Mucosa of gallbladder (tissue), 1 donor: ENCODE measurements at regions not wholly inside any gene's neighbourhood (a gene's known extent, or its start where the extent isn't known, plus 50 kb on each side); places are given as distances from the start of the nearest gene placed in this dataset.

ENCODE experiments used
- DNase-seq: peaks from one replicate; pipeline ENCODE4 v3.0.0-alpha.2; 2020; ENCODE audit warnings: low spot score
- donor health status: DM: no; HTN: no; CAD: no.

DNA sequence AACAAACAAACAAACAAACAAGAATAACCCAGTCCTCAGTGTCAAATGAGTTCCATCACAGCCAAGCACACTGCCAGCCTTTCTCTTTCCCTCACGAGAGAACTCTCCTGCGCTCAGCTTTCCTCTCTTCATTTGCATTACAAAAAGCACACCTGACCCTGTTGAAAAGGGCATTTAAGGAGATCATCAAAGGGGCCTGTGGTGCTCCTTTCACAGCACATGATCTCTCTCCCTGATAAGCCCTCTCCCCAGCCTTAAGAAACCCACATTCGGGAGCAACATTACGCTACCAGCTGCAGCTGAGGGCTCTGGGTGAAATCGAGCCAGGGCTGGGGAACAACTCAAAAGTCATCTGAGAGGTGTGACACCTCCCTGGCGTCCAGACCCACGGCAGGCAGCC, 165.6 kb upstream of the TMCC3 start:
- no peak for DNase-seq

DNA sequence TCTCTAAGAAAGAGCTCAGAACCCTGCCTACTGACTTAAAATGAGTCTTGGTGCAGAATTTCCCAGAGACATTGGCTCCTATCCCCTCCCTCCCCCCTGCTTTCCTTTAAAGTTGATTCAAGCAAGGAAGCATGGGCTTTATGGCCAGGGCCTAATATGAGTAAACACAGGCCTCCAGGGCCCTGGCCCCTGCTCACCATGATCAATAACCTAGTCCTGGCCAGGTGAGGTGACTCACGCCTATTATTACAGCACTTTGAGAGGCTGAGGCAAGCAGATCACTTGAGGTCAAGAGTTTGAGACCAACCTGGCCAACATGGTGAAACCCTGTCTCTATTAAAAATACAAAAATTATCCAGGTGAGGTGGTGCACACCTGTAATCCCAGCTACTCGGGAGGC, 165.1 kb upstream of the TMCC3 start:
- no peak for DNase-seq

DNA sequence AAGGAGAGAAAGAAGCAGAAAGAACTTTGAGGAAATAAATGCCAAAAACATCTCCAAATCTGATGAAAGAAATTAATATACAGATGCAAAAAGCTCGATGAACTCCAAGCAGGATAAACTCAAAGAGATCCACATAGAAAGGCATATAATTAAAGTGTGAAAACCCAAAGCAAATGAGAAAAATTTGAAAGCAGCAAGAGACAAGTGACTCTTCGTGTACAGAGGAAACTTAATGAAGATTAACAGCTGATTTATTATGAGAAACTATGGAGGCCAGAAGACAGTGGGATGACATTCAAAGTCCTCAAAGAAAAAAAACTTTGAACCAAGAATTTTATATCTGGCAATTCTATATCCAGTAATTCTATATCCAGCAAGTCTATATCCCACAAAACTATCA, 163.0 kb upstream of the TMCC3 start:
- no peak for DNase-seq

DNA sequence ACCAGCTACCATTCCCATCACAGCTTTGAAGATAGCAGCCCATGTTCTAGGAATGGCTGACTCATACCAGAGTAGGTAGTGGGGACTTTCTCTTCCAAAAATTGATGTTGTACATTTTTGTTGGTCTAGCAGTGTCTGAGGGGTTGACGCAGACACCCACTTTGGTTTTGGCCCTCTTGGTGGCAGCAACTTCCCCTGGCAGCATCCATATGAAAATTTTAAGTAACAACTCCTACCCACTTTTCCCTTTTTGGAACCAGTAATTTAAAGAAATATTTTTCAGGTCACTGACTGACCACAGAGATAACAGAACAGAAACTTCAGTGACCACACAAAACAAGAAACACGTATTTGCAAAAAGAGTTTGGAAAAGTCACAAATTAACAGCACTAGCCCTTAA, 162.0 kb upstream of the TMCC3 start:
- no peak for DNase-seq

DNA sequence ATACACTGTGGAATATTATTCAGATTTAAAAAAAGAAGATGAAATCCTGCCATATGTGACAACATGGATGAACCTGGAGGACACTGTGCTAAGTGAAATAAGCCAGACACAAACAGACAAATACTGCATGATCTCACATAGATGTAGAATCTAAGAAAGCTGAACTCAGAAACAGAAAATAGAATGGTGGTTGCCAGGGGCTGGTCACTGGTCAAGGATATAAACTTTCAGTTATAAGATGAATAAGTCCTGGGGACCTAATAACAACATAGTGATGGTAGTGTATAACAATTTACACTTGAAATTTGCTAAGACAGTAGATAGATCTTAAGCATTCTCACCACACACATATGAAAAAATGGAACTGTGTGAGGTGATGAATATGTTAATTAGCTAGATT, 161.3 kb upstream of the TMCC3 start:
- no peak for DNase-seq

DNA sequence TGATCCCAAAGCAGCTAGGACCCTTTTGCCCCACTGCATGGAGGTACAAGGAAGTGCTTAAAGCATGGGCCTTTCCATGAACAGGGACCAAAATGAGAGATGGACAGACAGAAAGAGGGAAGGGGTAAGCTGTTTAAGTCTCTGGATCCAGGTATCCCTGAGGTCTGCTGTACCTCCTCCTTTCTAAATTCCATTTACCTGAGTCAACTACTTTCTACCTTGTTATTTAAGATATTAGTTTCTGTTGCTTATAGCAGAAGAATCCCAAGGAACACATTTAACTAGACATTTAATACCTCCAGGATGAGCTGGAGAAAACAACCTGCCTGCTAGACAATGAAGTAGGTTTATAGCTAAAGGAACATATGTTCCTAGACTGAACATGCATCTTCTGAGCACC, 157.6 kb upstream of the TMCC3 start:
- no peak for DNase-seq

DNA sequence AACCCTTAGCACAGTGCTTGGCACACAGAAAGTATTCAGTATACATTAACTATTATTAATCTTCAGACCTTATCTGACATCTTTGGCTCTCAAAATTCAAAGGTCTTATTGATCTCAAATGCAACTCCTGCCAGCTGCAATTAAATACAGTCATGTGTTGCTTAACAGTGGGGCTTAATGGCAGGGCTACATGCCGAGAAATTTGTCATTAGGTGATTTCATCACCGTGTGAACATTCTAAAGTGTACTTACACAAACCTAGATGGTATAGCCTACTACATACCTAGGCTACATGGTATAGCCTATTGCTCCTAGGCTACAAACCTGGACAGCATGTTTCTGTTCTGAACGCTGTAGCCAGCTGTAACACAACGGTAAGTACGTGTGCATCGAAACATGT, 156.3 kb upstream of the TMCC3 start:
- DNase-seq: no peak

DNA sequence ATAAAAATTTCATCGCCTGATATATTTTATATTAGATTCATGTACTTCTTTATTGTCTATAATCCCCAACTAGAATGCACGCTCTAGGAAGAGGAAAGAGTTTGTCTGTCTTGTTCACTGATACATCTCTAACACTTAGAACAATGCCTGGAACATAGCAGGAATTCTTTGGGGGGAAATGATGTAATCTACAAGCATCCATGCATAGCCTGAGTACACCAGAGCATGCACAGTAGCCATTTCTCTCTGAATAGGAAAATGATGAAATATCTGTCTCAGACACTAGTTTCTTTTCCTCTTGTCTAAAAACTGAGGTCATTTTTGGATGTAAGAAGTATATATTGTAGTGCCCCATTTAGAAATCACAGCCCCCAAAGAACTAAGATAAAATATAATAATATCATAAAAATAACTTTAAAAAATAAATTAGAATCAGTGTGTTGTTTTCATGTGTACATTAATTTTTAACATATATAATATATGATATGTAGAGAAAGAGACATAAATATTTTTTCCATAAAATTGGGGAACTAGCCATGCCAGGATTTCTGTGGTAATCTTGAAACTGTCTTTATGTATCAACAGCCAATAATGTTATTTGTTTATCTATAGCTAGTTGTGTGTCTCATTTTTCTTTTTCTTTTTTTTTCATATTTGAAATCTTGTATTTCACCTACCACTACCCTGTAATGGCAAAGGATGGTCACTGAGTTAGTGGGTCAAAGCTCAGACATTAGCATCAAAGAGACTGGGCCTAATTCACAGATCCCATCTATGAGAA, 155.6 kb upstream of the TMCC3 start:
- no peak for DNase-seq

DNA sequence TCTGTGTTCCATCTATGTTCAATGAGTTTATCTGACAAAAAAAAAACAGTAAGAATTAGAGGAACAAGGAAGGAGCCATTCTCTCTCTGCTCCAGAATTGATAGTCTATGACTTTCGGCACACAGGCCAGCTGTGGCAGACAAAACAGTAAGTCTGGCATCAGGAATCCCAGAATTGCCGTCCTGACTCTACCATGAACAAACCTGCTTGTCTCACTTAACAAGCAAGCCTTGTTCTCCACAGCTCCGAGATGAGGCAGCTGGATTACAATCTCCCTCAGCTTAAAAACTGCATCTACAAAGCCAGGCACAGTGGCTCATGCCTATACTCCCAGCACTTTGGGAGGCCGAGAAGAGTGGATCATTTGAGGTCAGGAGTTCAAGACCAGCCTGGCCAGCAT, 153.6 kb upstream of the TMCC3 start:
- DNase-seq: no peak

DNA sequence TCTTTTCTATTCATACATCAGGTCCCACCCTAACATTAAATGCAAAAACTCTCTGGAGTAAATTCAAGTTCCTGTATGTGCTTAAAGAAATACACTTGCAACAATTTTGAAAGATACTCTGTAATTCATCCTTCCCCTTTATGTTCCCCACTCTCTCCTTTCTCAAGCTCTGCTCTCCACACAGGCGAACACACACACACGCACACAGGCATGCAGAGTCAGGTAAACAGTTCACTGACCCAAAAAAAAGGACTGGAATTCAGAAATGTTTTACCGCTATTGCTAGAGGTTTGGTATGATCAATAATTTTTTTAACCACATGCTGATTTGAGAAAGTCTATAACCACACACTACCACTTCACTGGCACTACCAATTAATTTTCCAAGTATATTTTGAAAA, 152.4 kb upstream of the TMCC3 start:
- DNase-seq: no peak

DNA sequence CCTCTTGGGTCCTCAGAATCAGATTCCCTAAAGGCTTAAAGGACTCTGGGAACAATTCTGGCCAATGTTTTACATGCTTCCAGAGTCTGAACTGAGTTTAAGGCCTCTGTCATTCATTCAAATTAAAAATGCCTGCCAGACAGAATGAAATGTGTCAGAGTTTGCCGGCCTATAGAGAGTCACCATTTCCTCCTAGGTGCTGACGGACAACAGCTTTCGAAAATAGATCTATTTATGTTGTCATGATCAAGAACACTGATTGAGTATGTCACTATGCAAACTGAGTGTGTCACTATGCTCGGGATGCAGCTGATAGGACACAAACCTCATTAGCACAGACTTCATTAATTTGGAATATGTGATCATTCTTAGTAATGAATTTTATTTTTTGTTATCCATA, 151.4 kb upstream of the TMCC3 start:
- no peak for DNase-seq

DNA sequence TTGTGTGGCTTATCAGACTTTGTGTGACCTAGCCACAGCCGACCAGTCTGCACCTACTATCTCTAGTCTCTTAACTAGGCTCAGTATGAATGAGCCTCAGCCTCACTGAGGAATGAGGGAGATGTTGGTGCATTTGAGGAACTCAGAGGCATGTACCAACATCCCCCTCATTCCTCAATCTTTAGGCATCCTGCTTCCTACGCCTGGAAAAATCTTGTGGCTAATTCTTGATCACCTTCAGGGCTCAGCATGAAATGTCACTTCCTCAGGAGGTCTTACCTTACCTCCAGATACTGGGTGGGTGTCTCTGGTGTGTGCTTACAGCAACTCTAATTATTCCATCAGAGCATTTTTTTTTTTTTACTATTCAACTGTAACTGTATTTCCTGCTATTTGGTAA, 148.8 kb upstream of the TMCC3 start:
- DNase-seq: no peak

DNA sequence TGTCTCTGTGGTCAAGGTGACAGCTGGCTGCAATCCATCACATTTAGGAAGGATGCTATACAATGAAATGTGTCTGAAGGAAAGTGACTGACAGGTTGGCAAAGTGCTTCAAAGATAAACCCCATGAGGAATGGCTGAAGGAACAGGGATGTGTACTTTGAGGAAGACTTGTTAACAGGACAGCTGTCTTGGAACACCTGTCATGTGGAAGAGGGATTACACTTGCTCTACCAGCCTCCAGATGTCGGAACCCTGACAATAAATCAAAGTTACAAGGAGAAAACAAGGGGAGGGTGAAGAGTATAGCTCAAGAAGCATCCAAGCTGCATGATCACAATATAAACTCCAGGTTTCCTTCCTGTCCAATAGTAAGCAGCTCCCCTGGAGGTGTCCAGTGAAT, 147.8 kb upstream of the TMCC3 start:
- DNase-seq: no peak

DNA sequence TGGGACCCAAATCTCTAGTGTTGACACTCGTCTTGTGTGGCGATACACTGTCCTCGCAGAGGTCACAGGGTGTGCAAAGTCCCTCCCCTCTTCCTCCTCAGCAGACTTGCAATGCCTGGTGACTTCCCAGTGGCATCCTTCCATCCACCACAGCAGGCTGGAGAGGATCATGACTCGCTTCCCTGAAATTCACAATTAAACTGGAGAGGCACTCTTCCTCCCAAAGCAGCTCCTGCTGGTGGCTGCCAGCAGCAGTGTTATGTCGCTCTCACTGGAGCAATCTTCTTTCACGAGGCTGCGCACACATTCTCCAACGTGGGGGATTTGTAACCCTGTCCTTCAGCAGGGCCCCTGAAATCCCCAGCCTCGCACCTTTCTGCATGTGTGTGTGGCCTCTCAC, 145.2 kb upstream of the TMCC3 start:
- DNase-seq: no peak

DNA sequence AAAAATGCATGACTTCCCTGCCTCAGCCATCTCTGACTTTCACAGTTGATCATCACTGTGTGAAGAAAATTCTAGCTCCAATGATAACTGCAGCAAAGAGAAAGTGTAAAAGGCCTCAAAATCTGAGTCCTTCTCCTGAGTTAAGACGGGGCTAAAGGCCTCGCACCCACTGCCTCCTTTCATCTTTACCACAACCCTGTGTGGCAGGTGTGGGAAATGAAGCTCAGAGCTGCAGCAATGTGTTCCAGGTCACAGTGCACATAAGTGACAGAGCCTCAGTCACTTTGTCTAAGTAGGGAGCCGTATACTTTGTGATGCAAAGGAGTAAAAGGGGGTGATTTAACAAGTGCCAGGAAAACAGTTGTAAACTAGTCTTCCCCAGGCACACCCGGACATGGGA, 144.7 kb upstream of the TMCC3 start:
- no peak for DNase-seq

DNA sequence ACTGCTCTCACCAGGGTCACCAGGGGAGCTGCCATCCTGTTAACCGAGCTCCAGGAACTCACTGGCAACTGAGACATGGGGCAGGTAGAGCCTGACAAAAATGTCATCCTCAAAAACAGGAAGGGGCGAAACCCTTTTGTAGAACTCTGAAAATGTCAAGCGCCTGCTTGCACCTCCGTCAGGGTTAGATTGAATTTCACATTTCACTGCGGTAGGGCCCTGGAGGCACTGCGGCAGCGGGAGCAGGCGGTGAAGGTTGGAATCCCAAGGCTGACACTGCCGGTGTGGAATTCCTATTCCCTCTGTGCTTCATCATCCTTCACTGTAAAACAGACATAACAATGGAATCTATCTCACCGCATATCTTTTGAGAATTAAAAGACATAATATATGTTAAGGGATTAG, 142.8 kb upstream of the TMCC3 start:
- no peak for DNase-seq

DNA sequence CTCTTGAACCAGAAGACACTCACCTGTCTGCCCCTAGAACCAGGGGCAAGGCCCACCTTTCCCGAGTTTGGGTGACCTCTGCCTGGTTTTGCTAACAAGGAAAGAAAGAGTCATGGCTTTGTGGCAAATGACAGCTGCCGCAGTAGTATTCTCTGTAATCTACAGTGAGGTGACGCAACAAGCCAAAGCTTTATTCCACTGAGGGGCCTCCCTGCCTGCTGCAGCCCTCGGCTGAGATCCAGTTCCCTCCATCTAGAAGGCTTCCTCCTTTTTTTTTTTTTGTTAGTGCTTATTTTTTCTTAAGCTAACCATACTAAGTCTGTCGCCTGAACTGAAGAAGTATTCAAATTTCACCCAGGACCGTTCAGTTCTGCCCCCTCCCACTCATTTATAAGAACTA, 142.3 kb upstream of the TMCC3 start:
- no peak for DNase-seq

DNA sequence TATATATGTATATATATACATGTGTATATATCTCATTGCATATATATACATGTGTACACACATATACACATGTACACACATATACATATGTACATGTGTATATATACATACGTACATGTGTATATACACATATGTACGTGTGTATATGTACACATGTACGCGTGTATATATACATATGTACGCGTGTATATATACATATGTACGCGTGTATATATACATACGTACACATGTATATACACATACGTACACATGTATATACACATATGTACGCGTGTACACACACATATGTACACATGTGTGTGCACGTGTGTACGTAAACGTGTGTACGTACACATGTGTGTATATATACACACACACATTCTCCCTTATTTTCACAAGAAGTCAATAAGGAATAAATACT, 141.6 kb upstream of the TMCC3 start:
- DNase-seq: no peak

DNA sequence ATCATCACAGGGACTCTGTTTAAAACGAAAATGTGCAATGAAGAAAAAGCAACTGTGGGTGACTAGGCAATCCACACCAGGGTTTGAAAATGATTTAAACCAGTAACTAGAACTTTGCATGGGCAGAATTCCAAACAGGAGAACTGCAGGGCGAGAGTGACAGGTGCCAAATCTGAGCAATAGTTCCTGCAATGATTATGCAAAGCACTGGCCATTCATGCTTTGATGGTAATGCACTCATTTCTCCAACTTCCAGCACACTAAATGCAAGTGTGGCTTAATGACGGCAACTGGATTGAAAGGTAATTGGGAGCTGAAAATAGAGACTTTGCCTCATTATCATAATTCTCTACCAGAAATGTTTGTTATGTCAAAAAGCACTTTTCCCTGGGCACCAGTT, 140.5 kb upstream of the TMCC3 start:
- DNase-seq: no peak

DNA sequence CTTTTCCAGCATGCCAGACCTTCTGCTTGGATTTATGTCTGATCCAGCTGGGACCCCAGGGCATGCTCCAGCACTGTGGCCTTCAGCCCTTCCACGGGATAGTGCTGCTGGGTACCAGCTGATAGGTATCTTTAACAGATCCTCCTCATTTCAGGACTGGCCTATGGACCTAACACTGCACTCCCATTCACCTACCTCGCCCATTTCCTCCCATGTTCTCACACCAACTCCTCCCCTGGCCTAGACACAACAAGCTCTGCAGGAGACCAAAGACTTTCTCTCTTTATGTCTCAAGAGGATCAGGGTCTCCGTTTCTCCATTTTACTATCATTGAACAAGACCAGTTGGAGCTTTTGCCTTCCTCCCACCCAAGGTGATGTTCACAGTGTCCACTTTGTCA, 140.0 kb upstream of the TMCC3 start:
- DNase-seq: no peak

DNA sequence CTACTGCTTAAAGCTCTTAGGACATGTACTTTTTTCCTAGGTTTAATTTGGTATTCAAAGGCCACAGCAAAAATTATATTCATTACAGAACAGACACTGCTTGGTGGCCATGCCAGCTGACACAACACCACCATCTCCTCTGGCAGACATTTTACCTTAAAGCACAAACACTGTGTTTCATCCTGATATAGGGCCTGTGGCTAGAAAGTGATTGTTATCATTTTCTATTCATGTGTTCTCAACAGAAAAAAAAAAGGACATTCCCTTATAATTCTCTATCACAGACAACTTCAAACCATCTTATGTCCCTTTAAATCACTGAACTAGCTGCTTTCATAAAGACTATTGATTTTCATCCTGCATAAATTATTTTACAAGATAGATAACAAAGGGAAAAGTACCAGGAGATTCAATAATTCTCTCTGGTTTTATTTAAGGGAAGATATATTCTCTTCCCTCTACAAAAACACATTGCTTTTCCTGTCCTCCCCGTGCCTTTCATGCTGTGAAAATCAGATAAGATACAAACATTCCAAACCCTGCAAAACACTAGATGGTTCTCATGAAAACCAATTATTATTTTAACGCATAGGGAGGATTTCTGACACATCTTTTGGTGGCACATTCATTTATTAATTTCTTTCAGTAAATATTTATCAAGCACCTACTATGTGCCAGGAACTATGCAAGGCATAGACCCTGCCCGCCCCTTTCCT, 139.3 kb upstream of the TMCC3 start:
- no peak for DNase-seq

DNA sequence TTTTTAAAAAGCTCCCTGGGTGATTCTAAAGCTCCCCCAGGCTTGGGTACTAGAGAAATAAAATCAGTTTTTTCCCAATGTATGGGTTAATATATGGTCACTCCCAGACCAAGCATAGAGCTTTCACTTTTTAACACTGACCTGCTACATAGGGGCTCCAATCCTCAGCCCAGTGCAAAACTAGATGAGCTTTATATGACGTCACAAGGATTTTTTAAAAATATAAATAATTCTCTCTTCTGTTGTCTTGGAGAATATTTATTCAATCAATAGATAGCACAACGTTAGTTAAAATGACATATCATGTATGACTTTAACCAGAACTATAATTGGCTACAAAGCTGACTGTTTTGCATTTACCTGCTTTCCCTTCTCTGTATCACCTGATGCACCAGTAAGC, 137.9 kb upstream of the TMCC3 start:
- no peak for DNase-seq

DNA sequence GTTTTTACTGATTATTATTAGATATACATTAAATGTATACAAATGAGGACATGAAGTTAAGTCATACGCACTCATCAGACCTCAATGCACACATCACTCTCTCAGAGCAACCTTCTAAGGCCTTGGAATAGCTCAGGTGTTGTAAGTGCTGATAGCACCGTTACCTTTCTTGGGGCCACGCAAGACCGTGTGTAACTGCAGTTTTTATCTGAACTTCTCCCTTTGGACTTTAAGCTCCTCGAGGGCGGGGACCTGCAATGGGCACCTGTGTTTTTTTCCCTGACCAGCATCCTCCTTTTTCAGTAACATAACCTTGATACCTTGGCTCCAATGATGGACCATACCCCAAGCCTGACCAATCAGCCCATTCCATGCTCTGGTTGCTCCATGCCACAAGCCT, 136.5 kb upstream of the TMCC3 start:
- DNase-seq: no peak

DNA sequence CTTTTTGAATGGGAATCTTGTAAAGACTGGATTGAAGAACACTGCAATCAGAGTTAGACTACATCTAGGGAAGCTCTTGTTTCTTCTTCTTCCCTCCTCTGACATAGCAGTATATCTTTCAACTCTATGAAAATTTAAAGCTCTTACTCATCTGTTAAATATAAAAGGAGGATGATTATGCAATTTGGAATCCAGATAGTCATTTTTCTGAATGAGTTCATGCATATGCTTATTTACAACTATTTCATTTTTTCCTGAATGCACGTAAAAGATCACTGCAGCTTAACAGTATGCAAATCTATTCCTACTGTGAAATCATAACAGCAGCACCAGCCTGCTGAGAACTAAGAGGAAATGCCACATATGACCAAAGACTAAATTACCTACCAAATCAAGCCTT, 133.5 kb upstream of the TMCC3 start:
- DNase-seq: no peak
